ELR (cell line): ENCODE measurements at regions not wholly inside any gene's neighbourhood (a gene's known extent, or its start where the extent isn't known, plus 50 kb on each side); places are given as distances from the start of the nearest gene placed in this dataset.
A peak's percentile ranks its signal among the peaks of the same experiment; 100 is the strongest.
"Not testable (repeated sequence)": the region's sequence is repeated elsewhere in the genome, so short reads cannot be mapped to it uniquely, and the experiment has no call there.

Source experiments
- DNase-seq: peaks from one replicate; pipeline ENCODE4 v3.0.0-alpha.2; 2015; ENCODE audit warnings: low read depth

GRCh38 chr1:244106837-244107493, 55.9 kb downstream of the ZBTB18 start:
- DNase-seq: no peak

- DNase-seq: no peak
Measured at GRCh38 chr1:244111027-244111426, 59.9 kb downstream of the ZBTB18 start.

GRCh38 chr1:244112041-244112440, 61.0 kb downstream of the ZBTB18 start:
- no peak for DNase-seq

GRCh38 chr1:244112636-244113035, 61.6 kb downstream of the ZBTB18 start:
- DNase-seq: peak; percentile 73

GRCh38 chr1:244113532-244114320, 62.6 kb downstream of the ZBTB18 start:
- DNase-seq: peak; percentile 69

GRCh38 chr1:244114892-244115291, 63.8 kb downstream of the ZBTB18 start:
- DNase-seq: no peak

- DNase-seq: no peak
Measured at GRCh38 chr1:244116946-244117345, 65.9 kb downstream of the ZBTB18 start.

- no peak for DNase-seq
Measured at GRCh38 chr1:244118109-244118761, 67.2 kb downstream of the ZBTB18 start.

GRCh38 chr1:244128591-244129383, 77.7 kb downstream of the ZBTB18 start:
- no peak for DNase-seq

- no peak for DNase-seq
Measured at GRCh38 chr1:244137276-244137675, 86.2 kb downstream of the ZBTB18 start.

GRCh38 chr1:244137725-244138124, 86.6 kb downstream of the ZBTB18 start:
- DNase-seq: no peak

GRCh38 chr1:244138399-244138798, 87.3 kb downstream of the ZBTB18 start:
- DNase-seq: no peak

- DNase-seq: no peak
Measured at GRCh38 chr1:244139655-244140054, 88.6 kb downstream of the ZBTB18 start.

GRCh38 chr1:244140420-244140819, 89.3 kb downstream of the ZBTB18 start:
- no peak for DNase-seq

- no peak for DNase-seq
Measured at GRCh38 chr1:244144053-244144452, 93.0 kb downstream of the ZBTB18 start.

GRCh38 chr1:244150071-244150470, 99.0 kb downstream of the ZBTB18 start:
- DNase-seq: no peak

GRCh38 chr1:244150665-244151064, 99.6 kb downstream of the ZBTB18 start:
- DNase-seq: no peak

- no peak for DNase-seq
Measured at GRCh38 chr1:244151537-244151936, 100.5 kb downstream of the ZBTB18 start.

GRCh38 chr1:244154508-244154871, 103.4 kb downstream of the ZBTB18 start:
- DNase-seq: no peak

- no peak for DNase-seq
Measured at GRCh38 chr1:244154872-244155531, 103.9 kb downstream of the ZBTB18 start.

- DNase-seq: no peak
Measured at GRCh38 chr1:244155661-244156060, 104.6 kb downstream of the ZBTB18 start.

- DNase-seq: not testable (repeated sequence)
Measured at GRCh38 chr1:244156617-244157016, 105.5 kb downstream of the ZBTB18 start.
